ENCODE measurements at regions not wholly inside any gene's neighbourhood (a gene's known extent, or its start where the extent isn't known, plus 50 kb on each side); places are given as distances from the start of the nearest gene placed in this dataset.

DNA sequence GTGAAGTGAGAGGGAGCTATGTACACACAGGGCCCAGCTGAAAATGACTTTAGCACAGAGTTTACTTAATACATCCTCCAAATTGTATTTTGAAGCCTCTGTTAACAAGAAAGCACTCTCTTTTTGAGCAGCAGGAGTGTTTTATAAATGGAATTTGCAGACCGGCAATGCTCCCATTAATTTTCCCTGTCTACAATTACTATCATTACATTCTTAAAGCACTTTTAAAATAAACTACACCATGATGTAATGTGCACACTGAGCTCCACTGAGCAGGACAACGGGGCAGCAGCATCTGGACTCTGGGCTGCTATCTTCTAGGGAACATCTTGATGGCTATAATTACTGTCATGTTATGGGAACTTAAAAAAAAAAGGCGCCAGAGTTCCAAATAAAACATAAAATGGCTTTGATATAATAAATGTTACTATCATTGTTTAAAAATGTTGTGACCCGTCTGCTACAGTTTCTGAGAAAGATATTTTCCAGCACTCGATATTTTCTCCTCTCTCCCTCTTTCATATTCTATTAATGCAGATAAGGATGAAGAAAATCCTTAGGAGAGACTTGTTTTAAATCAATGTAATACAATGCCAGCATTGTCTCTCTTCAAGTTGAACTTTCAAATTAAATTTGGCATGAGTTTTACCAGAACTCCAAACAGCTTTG is 150.9 kb downstream of the HLX start (continued):
- TF ChIP-seq MEF2A (IDR thresholded peaks at IDR 0.05; ENCODE audit: insufficient read depth, low read depth, low read length), result no peak
- TF ChIP-seq WRNIP1 (IDR thresholded peaks at IDR 0.05; ENCODE audit: borderline replicate concordance, low read depth, low read length), result no peak

DNA sequence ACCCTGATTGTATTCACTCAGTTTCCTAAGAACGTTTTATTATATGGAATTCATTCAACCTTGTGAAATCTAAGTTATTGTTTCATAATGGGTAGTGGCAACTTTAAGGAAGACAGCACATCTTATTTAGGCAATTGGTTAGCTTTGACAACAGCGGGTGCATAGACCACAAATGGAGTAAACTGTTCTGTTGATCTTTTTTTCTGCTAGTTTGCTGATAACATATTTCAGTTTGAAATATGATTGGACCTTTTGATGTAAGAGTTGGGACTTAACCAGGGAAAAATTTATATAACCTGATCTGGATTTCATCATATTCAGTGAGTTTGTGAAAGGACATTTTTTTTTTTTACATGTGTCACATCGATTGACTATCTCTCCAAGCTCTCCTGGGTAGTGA is 151.7 kb downstream of the HLX start:
- no peak for DNase-seq (ENCODE audit: low read depth, low spot score)
- POLR2A ChIA-PET, result no interaction called here
- TF ChIP-seq SREBF2 (IDR thresholded peaks at IDR 0.05; ENCODE audit: low read length) (no peak), JUNB (IDR thresholded peaks at IDR 0.05) (no peak), IKZF1 (conservative IDR thresholded peaks at IDR 0.05) (no peak), ZBED1 (IDR thresholded peaks at IDR 0.05; ENCODE audit: borderline replicate concordance) (no peak), CREM (IDR thresholded peaks at IDR 0.05; ENCODE audit: low read depth) (no peak), PAX5 (IDR thresholded peaks at IDR 0.05; ENCODE audit: borderline replicate concordance, low read depth, low read length) (no peak)
- no peaks in the 10 kb centered on the region; the same call in 2 of the 3 replicates for H3K9me3 ChIP-seq (replicated peaks; ENCODE audit: control insufficient read depth, insufficient read depth, low read length)
- no peak overlapping the region for H3K4me2 ChIP-seq (ENCODE audit: control insufficient read depth, insufficient read depth)
- FAIRE-seq, result no peak
- no peaks in the 10 kb centered on the region for H3K36me3 ChIP-seq (ENCODE audit: control insufficient read depth in 2 of 2, insufficient read depth in 2 of 2, low read length in 1 of 2)
- CTCF ChIA-PET, result interaction anchor here (1.4 kb wide), 1 partner anchor 15 kb away, joined by 3 read pairs; no protein-coding TSS in a partner anchor
- no peaks in the 10 kb centered on the region for H3K4me1 ChIP-seq (ENCODE audit: control insufficient read depth, insufficient read depth, low read length)
- H2AFZ ChIP-seq (ENCODE audit: control insufficient read depth, low read depth, low read length), result no peak overlapping the region
- in situ Hi-C loops (cut with MboI), result no loop called here
- RAD21 ChIA-PET (ENCODE audit: unreplicated experiment), result no interaction called here
- intact Hi-C loops (cut with micrococcal nuclease; ENCODE audit: unreplicated experiment), result no loop called here
- H3K27ac ChIP-seq (ENCODE audit: control insufficient read depth, insufficient read depth), result no peak overlapping the region
- no peak overlapping the region for H3K9ac ChIP-seq (ENCODE audit: control insufficient read depth, insufficient read depth, low read length)
- no peak for ATAC-seq
- 12% methylated on average over 3 of the region's 3 CpGs for WGBS (ENCODE audit: insufficient coverage, insufficient replicate concordance, low lambda C conversion rate, missing lambda C conversion rate)
- H3K27me3 ChIP-seq (replicated peaks in 1 of 2; ENCODE audit: control insufficient read depth in 2 of 2, insufficient read depth in 2 of 2, low read length in 1 of 2), result no peaks in the 10 kb centered on the region; a peak in 1 of 4 replicates
- SMC1A ChIA-PET (ENCODE audit: uncharacterized antibody, unreplicated experiment), result no interaction called here
- H3K4me3 ChIP-seq, result no peak overlapping the region
- no peaks in the 10 kb centered on the region for H4K20me1 ChIP-seq (ENCODE audit: control insufficient read depth, insufficient read depth)
- no TSS peak for BruUV-seq (replicated peaks)
- H3K79me2 ChIP-seq (ENCODE audit: control insufficient read depth, insufficient read depth, low read length), result no peaks in the 10 kb centered on the region
